ENCODE measurements at regions not wholly inside any gene's neighbourhood (a gene's known extent, or its start where the extent isn't known, plus 50 kb on each side); places are given as distances from the start of the nearest gene placed in this dataset.

GRCh38 chr6:26270903-26271667 is 93.9 kb upstream of the BTN3A2 start:
- peak; percentile 85 for DNase-seq (ENCODE audit: low spot score)
- TF ChIP-seq CTCF (IDR thresholded peaks at IDR 0.05; ENCODE audit: extremely low read depth, missing control alignments), result no peak

GRCh38 chr6:26271668-26272024 is 93.4 kb upstream of the BTN3A2 start:
- TF ChIP-seq CTCF (IDR thresholded peaks at IDR 0.05; ENCODE audit: extremely low read depth, missing control alignments), result no peak
- DNase-seq (ENCODE audit: low spot score), result no peak

GRCh38 chr6:26272171-26272637 is 92.8 kb upstream of the BTN3A2 start:
- DNase-seq (ENCODE audit: low spot score), result no peak
- no peak for TF ChIP-seq CTCF (IDR thresholded peaks at IDR 0.05; ENCODE audit: extremely low read depth, missing control alignments)

GRCh38 chr6:26273673-26274588 is 91.1 kb upstream of the BTN3A2 start:
- DNase-seq (ENCODE audit: low spot score), result no peak
- no peak for TF ChIP-seq CTCF (IDR thresholded peaks at IDR 0.05; ENCODE audit: extremely low read depth, missing control alignments)

- no peak for TF ChIP-seq CTCF (IDR thresholded peaks at IDR 0.05; ENCODE audit: extremely low read depth, missing control alignments)
These were observed 89.3 kb upstream of the BTN3A2 start for GRCh38 chr6:26275663-26276062.

GRCh38 chr6:26276841-26277648 is 88.0 kb upstream of the BTN3A2 start:
- TF ChIP-seq CTCF (IDR thresholded peaks at IDR 0.05; ENCODE audit: extremely low read depth, missing control alignments), result no peak
- DNase-seq (ENCODE audit: low spot score), result no peak

More at GRCh38 chr6:26275663-26276062, 89.3 kb upstream of the BTN3A2 start:
- DNase-seq (ENCODE audit: low spot score), result no peak
